Suprapubic skin (tissue), 4 donors: ENCODE measurements at regions not wholly inside any gene's neighbourhood (a gene's known extent, or its start where the extent isn't known, plus 50 kb on each side); places are given as distances from the start of the nearest gene placed in this dataset.

Source experiments
- DNase-seq, 2 donors: peaks; one replicate each; pipeline ENCODE4 v3.0.0-alpha.2; 2019; ENCODE audit warnings: low spot score in 2 of 2
- H3K27ac ChIP-seq: fragments of 200-600 bp; sonication (generic); one replicate; pipeline ENCODE4 v1.5.1; 2019
- H3K27me3 ChIP-seq: fragments of 200-600 bp; sonication (generic); one replicate; pipeline ENCODE4 v1.5.1; 2019
- H3K36me3 ChIP-seq: fragments of 200-600 bp; sonication (generic); one replicate; pipeline ENCODE4 v1.5.1; 2019
- H3K4me1 ChIP-seq: fragments of 200-600 bp; sonication (generic); one replicate; pipeline ENCODE4 v1.5.1; 2019
- H3K4me3 ChIP-seq: fragments of 200-600 bp; sonication (generic); one replicate; pipeline ENCODE4 v1.5.1; 2019; ENCODE audit warnings: mild to moderate bottlenecking
- H3K9me3 ChIP-seq: fragments of 200-600 bp; sonication (generic); one replicate; pipeline ENCODE4 v1.5.1; 2019
- CTCF ChIP-seq, 2 donors: fragments of 200-600 bp in 1 of 2; fragments of 450-650 bp in 1 of 2; sonication (generic) in 1 of 2; IDR thresholded peaks; one replicate each; pipeline ENCODE4 v1.5.1; 2016 to 2019; ENCODE audit warnings: antibody characterized with exemption in 2 of 2, mild to moderate bottlenecking in 1 of 2, moderate library complexity in 1 of 2
- EP300 ChIP-seq: sonication (generic); formaldehyde crosslinking; IDR thresholded peaks from one replicate; pipeline ENCODE4 v1.6.1; 2017; ENCODE audit warnings: antibody characterized with exemption
- POLR2A ChIP-seq, 2 donors: fragments of 450-650 bp; IDR thresholded peaks; one replicate each; pipeline ENCODE4 v1.6.1; 2017; ENCODE audit warnings: antibody characterized with exemption in 2 of 2, mild to moderate bottlenecking in 2 of 2, moderate library complexity in 2 of 2
- POLR2AphosphoS5 ChIP-seq, 3 donors: sonication (generic); formaldehyde crosslinking; IDR thresholded peaks; one replicate each; pipeline ENCODE4 v1.6.1; 2017; ENCODE audit warnings: antibody characterized with exemption in 3 of 3
- WGBS: methylation state at CpG from one replicate; pipeline ENCODE4 v1.1.5; 2018; 5-methylcytosine and 5-hydroxymethylcytosine counted together

GRCh38 chr5:57841676-57842363 is 359.2 kb upstream of the ACTBL2 start:
- TF ChIP-seq POLR2A (IDR thresholded peaks at IDR 0.05) (no peak), CTCF (IDR thresholded peaks at IDR 0.05) (no peak), EP300 (no peak), POLR2AphosphoS5 (IDR thresholded peaks at IDR 0.05) (no peak)
- H3K27ac ChIP-seq, result no peak overlapping the region
- H3K9me3 ChIP-seq, result no peaks in the 10 kb centered on the region
- no peak for DNase-seq
- H3K27me3 ChIP-seq, result no peaks in the 10 kb centered on the region
- H3K36me3 ChIP-seq, result no peaks in the 10 kb centered on the region
- 18% methylated on average over 5 of the region's 5 CpGs for WGBS
- H3K4me3 ChIP-seq, result no peak overlapping the region
- peaks cover 16% of the 10 kb centered on the region for H3K4me1 ChIP-seq

DNA sequence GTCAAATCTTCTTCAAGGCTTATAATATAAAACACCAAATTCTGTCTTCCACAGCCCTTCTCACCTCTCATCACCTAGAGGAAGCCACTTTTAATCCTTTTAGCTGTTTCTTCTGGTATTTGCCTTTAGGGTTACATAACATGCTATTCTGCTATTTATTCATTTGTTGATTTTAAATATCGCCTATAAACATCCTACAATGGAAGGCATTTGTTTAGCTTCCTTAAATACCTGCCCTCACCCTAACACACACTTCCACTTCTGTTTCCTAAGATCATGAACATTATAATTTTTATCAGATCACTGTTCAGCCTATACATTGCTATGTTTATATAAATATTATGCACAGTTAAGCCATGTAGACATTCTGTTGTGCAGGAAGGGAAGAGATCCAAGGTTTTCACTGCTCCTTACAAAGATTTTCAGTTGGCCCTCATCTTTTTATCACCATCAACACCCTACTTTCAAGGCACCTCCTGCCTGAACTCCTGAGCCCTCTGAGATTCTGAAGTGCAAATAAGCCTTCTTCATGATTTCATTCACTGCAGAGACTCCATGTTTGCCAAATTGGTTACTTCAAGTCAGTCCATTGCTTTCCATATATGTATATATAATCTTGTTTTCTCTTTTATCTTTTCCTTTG is 356.9 kb upstream of the ACTBL2 start:
- Histone ChIP-seq H3K36me3 (no peaks in the 10 kb centered on the region), H3K4me1 (peaks cover 26% of the 10 kb centered on the region), H3K27me3 (no peaks in the 10 kb centered on the region), H3K9me3 (no peaks in the 10 kb centered on the region), H3K27ac (no peak overlapping the region), H3K4me3 (no peak overlapping the region)
- TF ChIP-seq EP300 (no peak), POLR2A (IDR thresholded peaks at IDR 0.05) (no peak), CTCF (IDR thresholded peaks at IDR 0.05) (no peak), POLR2AphosphoS5 (IDR thresholded peaks at IDR 0.05) (no peak)
- 91% methylated on average over 1 of the region's 1 CpG for WGBS
- DNase-seq, result no peak

- Histone ChIP-seq H3K4me3 (no peak overlapping the region), H3K9me3 (no peaks in the 10 kb centered on the region), H3K27me3 (no peaks in the 10 kb centered on the region), H3K36me3 (no peaks in the 10 kb centered on the region), H3K4me1 (peaks cover 26% of the 10 kb centered on the region), H3K27ac (no peak overlapping the region)
- DNase-seq, result no peak
- WGBS, result 66% methylated on average over 3 of the region's 3 CpGs
- no peak for TF ChIP-seq EP300
- TF ChIP-seq POLR2A (IDR thresholded peaks at IDR 0.05), result no peak
- no peak for TF ChIP-seq CTCF (IDR thresholded peaks at IDR 0.05)
- no peak for TF ChIP-seq POLR2AphosphoS5 (IDR thresholded peaks at IDR 0.05)
Measured at GRCh38 chr5:57839025-57839424, 356.4 kb upstream of the ACTBL2 start.

DNA sequence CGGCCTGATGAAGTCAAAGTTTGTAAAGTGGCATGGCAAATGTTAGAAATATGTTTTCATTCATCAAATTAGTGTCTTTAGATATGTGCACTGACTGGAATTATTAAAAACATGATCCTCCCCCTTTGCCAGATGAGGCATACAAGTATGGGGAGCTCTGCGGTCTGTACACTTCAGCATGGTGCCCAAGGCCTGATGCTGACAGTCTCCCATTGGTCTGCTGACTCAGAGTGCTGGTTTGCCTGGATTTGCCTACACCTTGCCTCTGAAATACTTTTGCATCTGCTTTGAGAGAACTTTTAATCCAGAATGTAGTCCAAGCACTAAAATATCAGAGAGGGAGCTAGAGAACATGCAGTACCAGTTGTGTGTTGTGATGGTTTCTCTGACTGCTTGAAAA is 354.3 kb upstream of the ACTBL2 start:
- Histone ChIP-seq H3K4me3 (no peak overlapping the region), H3K4me1 (peaks cover 21% of the 10 kb centered on the region), H3K27ac (no peak overlapping the region), H3K27me3 (no peaks in the 10 kb centered on the region), H3K9me3 (no peaks in the 10 kb centered on the region), H3K36me3 (no peaks in the 10 kb centered on the region)
- WGBS, result 90% methylated on average over 2 of the region's 2 CpGs
- no peak for TF ChIP-seq CTCF (IDR thresholded peaks at IDR 0.05)
- DNase-seq, result no peak

DNA sequence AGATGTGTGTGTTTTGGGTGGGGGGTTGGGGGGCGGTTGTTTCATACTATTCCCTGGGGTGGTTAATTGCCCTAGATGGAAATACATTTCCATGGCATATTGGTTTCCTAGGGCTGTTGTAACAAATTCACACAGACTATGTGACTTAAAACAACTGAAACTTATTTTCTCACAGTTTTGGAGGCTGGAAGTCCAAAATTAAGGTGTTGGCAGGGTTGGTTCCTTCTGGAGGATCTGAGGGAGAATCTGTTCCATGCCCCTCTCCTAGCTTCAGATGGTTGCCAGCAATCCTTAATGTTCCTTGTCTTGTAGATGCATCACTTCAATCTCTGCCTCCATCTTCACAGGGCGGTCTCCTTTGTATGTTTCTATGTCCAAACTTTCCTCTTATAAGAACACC is 353.7 kb upstream of the ACTBL2 start:
- TF ChIP-seq POLR2A (IDR thresholded peaks at IDR 0.05) (no peak), EP300 (no peak), POLR2AphosphoS5 (IDR thresholded peaks at IDR 0.05) (no peak), CTCF (IDR thresholded peaks at IDR 0.05) (no peak)
- Histone ChIP-seq H3K4me3 (no peak overlapping the region), H3K4me1 (peaks cover 15% of the 10 kb centered on the region), H3K27me3 (no peaks in the 10 kb centered on the region), H3K27ac (no peak overlapping the region), H3K36me3 (no peaks in the 10 kb centered on the region), H3K9me3 (no peaks in the 10 kb centered on the region)
- WGBS, result 100% methylated on average over 2 of the region's 2 CpGs
- no peak for DNase-seq
